Kidney tubule cell (primary cell): ENCODE measurements at regions not wholly inside any gene's neighbourhood (a gene's known extent, or its start where the extent isn't known, plus 50 kb on each side); places are given as distances from the start of the nearest gene placed in this dataset.

ENCODE experiments used
- DNase-seq: peaks from one replicate; pipeline ENCODE4 v3.0.0-alpha.2; 2018; ENCODE audit warnings: low spot score

DNA sequence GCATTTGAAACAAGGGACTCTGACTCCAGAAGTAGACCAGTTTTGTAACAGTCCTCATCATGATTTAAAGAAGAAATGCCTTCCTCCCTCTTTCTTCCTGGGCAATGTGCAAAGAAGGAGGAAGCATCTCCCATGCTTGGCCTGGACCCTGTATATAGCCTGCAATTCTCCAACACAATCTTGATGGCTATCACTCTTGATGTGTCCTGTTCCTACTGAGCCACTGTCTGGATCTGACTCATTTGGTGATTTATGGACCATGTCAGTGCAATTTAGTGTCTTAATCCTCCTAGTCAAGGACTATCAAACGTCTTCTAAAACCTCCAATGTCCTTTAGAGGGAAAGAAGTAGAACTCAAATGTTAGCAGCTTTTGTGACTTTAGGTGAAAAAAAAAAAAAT lies 697.3 kb downstream of the TLR4 start:
- peak; percentile 50 for DNase-seq

GRCh38 chr9:118414676-118415075 lies 710.5 kb downstream of the TLR4 start:
- DNase-seq, result no peak

DNA sequence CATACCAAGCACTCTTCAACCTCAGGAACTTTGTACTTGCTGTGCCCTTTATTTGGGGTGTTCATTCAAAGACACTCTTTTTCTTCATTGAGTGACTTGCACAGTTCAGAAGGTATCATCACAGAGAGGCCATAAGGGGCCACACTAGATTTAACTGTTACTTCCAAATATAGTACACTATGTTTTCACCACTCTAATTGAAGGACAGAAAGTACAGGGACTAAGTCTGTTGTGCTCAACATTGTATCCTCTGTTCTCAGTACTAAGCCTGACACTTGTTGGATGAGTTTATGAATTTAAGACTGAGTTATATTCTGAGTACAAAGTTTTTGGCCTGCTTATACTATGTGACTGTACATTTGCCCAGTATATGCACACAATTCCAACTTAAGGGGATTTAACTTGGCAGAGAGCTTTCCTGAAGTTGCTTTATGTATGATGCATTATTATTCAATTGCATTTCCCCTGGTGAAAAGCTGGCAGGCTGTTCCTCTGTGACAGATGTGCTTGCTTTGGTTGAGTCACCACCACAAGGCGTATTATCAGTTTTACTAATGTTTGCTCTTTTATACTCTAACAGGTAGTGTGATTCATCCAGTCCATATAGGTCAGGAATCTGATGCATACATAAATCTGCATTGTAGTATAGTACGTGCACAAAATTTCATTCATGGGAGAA lies 714.8 kb downstream of the TLR4 start:
- DNase-seq, result peak; percentile 41

DNA sequence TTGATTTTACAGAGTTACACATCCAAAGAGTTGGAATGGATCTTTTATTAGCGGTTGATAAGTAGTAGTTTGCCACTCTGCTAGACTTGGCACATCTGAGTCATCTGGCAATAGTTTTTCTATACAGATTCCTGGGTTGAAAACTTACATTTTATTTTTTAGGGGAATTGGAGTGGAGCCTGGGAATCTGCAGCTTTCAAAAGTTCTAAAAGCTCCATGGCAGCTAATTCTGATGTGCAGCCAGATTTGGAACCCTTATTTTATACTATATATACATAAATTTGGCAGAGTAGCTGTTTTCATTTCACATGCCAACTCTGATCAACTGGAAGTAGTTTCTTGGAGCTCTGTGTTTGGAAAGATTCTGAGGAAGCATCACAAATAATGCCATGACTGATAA lies 715.5 kb downstream of the TLR4 start:
- DNase-seq, result no peak

- DNase-seq, result no peak
Measured at GRCh38 chr9:118422508-118422907, 718.3 kb downstream of the TLR4 start.

GRCh38 chr9:118423021-118423420 lies 718.8 kb downstream of the TLR4 start:
- no peak for DNase-seq

DNA sequence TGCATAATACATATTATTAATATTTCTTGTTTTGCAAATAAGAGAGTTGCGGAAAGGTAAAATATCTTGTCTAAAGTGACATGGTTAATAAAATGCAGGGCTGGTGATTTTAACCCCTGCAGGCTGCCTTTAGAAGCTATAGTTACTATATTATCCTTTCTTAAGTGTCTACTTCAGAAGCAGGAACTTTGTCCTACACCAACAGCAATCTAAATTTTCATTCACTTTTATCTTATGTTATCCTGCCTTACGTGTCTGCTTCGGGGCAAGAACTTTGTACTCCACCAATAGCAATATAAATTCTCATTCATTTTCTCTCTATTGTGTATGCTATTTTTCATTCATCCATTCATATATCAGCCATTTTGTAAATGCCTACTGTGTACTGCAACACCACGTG lies 719.5 kb downstream of the TLR4 start:
- DNase-seq, result no peak

DNA sequence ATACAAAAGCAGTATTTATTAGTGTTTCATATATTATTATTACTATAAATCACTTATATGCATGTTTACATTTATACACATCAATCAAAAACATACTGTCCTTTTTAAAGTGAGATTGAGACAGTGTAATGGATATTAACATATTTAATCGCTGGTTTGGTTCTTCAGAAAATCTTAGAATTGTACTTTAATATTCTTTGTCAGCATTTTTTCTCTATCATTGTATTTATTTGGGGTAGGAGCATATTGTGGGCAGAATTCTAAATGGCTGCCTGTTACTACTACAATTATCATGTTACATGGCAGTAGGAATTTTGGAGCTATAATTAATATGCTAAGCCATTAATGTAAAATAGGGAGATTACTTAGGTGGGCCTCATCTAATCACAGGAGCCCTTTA lies 722.6 kb downstream of the TLR4 start:
- no peak for DNase-seq

DNA sequence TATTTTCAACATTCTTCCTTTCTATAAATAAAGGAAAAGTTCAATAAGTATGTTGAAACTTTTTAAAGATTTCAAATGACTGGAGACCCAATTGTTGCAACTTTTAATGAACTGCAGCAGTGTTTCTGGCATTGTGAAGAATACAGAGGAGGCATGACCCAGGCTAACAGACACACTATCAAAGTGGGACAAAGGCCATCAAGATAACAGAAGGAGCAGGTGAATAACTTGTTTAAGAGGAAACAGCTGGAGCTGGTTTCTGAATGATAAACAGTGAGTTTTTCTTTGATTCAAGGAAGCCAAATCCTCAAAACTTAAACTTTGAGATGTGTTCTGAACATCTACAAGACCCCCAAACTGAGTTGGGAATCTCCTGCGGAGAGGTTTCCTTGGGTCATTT lies 734.6 kb downstream of the TLR4 start:
- DNase-seq, result no peak

GRCh38 chr9:118439441-118439840 lies 735.2 kb downstream of the TLR4 start:
- DNase-seq, result no peak

DNA sequence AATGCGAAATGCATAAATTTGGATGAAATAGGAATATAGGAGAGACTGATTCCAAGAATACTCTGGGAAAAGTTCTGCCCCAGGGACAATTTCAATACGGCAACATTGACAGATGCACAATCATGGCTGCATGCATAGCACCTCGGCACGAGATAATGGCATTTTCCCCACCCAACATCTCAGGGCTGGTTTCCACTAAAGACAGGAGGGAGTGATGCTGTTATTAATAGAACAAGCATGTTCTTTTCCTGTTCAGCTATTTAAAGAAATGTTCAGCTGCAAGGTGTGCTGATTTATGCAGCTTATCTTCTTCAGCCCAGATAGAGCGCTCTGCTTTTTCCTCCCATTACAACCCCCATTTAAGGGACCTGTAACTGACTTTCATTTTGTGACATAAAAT lies 740.2 kb downstream of the TLR4 start:
- DNase-seq, result no peak

DNA sequence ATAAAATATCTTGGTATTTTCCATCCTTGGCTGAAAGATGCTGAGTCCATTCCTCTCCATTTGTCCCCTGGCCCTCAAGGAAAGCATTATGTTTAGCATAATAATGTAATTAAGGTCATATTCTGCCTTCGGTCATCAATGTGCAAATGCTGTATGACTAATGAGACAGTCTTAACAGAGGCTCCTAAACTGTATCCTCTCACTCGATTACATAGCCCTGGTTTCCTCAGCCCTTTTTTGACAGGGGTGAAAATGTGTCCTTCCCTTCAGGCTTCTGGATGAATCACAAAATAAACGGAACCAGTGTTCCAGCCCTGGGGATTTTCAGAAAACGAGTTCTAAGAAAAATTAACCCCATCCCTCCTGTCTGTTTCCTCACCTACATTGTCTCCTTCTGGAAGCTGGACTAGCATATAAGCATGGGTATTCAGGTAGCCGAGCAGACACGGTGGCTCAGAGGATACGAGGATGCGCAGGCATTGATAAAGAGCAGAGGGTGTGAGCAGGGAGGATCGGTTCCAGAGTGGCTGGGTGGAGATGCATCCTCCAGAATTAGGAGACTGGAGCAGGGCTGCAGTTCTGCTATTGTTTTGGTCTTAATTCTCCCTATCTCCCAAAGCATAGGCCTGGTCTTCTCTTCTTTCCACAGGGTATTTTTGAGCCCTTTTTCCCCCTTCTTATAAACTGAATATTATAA lies 742.9 kb downstream of the TLR4 start:
- DNase-seq, result peak; percentile 9

DNA sequence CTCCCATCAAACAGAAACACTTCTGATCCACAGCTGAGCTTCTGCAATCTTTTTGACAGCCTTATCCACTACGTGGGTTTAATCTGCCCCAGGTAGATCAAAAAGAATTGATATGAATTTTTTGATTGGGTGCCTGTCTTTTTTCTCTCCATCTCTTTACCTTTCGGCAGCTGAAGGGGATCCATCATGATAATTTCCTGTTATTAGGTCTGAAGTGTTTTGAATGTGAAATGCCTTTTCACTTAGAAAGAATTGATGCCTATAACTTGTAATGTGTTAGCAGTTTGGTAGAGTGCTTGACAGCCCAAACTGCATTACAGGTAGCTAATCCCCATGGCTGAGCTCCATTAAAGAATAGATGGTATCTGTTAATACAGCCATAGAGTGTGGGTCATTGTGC lies 745.4 kb downstream of the TLR4 start:
- no peak for DNase-seq

DNA sequence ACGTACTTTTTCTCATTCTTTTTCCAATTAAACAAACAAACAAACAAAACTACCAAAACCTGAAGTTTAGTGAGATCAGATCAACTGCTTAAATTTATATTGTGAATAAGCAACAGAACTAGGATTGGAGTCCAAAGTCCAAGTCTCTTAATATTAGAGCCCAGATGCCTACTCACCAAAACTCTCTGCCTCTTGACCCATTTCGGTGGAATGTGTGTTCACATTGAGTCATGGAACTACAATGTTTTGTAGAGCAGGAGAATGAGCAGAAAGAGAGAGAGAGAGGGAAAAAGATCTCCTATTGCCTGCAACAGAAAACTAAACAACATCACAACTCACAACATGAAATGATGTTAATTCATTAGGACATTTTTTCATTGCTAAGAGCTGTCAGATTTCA lies 751.1 kb downstream of the TLR4 start:
- DNase-seq, result peak; percentile 90

DNA sequence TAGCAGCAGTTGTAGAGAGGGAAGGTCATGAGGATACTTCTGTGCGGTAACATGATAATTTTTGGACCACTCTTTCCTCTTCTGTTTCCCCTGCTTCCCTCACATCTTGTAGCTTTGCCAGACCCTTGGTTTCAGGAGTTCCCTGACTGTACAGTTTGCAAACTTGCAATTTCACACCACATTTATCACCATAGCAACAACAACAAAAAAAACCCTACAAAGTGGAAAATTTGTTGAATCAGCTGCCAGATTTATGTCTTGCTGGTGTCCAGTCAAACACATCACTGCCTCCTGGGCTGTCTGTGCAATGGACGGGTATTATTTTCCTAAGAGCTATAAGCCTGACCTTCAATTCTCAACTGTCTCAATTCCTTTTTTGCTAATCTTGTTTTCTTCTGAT lies 751.6 kb downstream of the TLR4 start:
- DNase-seq, result peak; percentile 77

DNA sequence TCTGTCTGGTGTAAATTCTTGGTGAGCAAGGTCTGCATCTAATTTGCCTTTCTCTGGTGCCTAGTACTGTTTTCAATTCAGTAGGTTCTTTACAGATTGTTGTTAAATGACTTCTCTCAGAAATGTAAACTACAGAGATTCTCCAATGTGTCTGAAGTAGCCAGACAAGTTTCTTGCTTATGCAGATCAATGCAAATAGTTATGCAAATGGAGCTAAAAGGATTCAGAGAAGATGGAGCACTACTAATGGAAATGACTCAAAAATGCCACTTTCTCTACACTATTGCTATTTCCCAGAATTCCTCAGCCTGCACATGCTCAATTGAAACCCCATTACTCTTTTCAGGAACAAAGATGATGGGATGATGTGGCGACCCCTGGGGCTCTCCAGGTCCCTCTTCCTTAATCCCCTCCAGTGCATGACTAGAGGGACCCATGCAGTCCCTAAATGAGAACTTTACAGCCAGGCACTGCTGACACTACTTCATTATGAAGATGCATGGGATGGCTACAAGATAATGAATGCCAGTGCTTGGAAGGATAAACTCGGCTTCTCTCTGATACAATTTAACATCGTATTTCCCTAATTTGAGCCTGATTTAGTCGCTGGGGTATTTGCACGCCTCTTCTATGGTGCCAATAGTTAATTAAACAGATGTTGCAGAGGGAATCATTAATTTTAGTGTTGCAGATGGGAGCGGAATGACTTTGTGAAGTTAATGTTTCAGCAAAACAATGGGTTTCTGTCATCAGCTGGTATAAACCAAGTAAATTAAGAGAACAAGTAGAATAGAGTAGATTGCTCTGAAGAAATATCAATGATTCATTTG lies 753.2 kb downstream of the TLR4 start:
- DNase-seq, result no peak

DNA sequence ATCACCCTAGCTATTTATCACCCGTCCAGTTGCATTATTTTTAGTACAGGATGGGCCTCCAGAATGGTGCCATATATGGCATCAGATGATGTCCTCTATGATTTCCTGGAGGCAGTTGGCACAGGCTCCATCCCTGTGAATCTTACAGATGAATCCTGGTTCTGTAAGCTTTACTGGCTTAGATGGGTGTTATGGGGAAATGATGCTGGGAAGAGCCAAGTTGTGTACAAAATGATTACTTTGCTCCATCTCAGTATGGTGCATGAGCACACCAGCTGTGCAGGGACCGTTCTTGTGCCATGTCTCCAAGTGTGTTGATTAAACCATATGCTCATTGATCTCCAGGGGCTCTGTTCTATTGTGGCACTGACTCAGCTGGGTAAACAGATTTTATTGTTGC lies 755.7 kb downstream of the TLR4 start:
- peak; percentile 2 for DNase-seq

- no peak for DNase-seq
Measured at GRCh38 chr9:118463419-118463818, 759.2 kb downstream of the TLR4 start.

DNA sequence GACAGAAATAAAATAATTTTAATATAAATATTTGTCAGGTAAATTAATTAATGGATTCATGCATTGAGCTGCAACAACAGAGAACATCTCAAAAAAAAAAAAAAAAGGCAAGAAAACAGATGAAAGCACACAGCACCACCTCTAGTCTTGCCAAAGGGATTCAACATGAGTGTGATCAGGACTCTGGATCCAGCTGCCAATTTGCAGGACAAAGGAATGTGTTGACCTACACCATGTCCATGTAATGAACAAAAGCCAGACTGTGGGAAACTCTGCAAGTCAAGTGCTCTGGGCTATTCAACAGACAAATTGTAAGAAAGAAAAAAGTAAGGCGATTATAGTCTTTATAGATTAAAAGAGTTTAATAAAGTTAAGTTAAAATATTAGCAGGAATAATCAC lies 769.3 kb downstream of the TLR4 start:
- DNase-seq, result no peak

- DNase-seq, result no peak
Measured at GRCh38 chr9:118478752-118479151, 774.5 kb downstream of the TLR4 start.

GRCh38 chr9:118482306-118482705 lies 778.1 kb downstream of the TLR4 start:
- DNase-seq, result no peak

- DNase-seq, result no peak
Measured at GRCh38 chr9:118483677-118484076, 779.5 kb downstream of the TLR4 start.

GRCh38 chr9:118503236-118503635 lies 799.0 kb downstream of the TLR4 start:
- no peak for DNase-seq
